HG03039 (cell line): ENCODE measurements at regions not wholly inside any gene's neighbourhood (a gene's known extent, or its start where the extent isn't known, plus 50 kb on each side); places are given as distances from the start of the nearest gene placed in this dataset.
"Not testable (repeated sequence)": the region's sequence is repeated elsewhere in the genome, so short reads cannot be mapped to it uniquely, and the experiment has no call there.

Experiments
- ATAC-seq: cut with Tn5 transposase; IDR thresholded peaks from one replicate; pipeline ENCODE4 v1.9.1; 2021; ENCODE audit warnings: mild to moderate bottlenecking, moderate library complexity; ENCODE audit not compliant: unreplicated experiment

- no peak for ATAC-seq
These were observed 999.4 kb downstream of the ANKRD7 start for GRCh38 chr7:119223930-119224329.

- no peak for ATAC-seq
These were observed 1004.0 kb downstream of the ANKRD7 start for GRCh38 chr7:119228482-119228881.

GRCh38 chr7:119232091-119232490 is 1007.6 kb downstream of the ANKRD7 start:
- no peak for ATAC-seq

GRCh38 chr7:119233015-119233414 is 1008.5 kb downstream of the ANKRD7 start:
- ATAC-seq: no peak

GRCh38 chr7:119252962-119253361 is 1020.0 kb upstream of the KCND2 start:
- no peak for ATAC-seq

GRCh38 chr7:119254742-119255141 is 1018.2 kb upstream of the KCND2 start:
- ATAC-seq: no peak

- ATAC-seq: no peak
These were observed 1017.0 kb upstream of the KCND2 start for GRCh38 chr7:119256001-119256400.

GRCh38 chr7:119256446-119257131 is 1016.4 kb upstream of the KCND2 start:
- no peak for ATAC-seq

- not testable (repeated sequence) for ATAC-seq
These were observed 1006.2 kb upstream of the KCND2 start for GRCh38 chr7:119266790-119267189.

GRCh38 chr7:119270045-119270464 is 1002.9 kb upstream of the KCND2 start:
- peak; percentile 92 for ATAC-seq

- ATAC-seq: no peak
These were observed 1002.3 kb upstream of the KCND2 start for GRCh38 chr7:119270644-119271043.

GRCh38 chr7:119271147-119271779 is 1001.7 kb upstream of the KCND2 start:
- ATAC-seq: no peak

- ATAC-seq: no peak
These were observed 991.7 kb upstream of the KCND2 start for GRCh38 chr7:119281181-119281846.

- no peak for ATAC-seq
These were observed 989.6 kb upstream of the KCND2 start for GRCh38 chr7:119283353-119283752.

GRCh38 chr7:119288416-119288815 is 984.6 kb upstream of the KCND2 start:
- no peak for ATAC-seq

GRCh38 chr7:119300341-119300740 is 972.6 kb upstream of the KCND2 start:
- not testable (repeated sequence) for ATAC-seq

GRCh38 chr7:119320316-119320715 is 952.7 kb upstream of the KCND2 start:
- ATAC-seq: no peak

- no peak for ATAC-seq
These were observed 943.3 kb upstream of the KCND2 start for GRCh38 chr7:119329715-119330114.

- ATAC-seq: no peak
These were observed 937.6 kb upstream of the KCND2 start for GRCh38 chr7:119335405-119335804.

- no peak for ATAC-seq
These were observed 931.2 kb upstream of the KCND2 start for GRCh38 chr7:119341822-119342221.

GRCh38 chr7:119343289-119343688 is 929.7 kb upstream of the KCND2 start:
- no peak for ATAC-seq

GRCh38 chr7:119344466-119344865 is 928.5 kb upstream of the KCND2 start:
- no peak for ATAC-seq
